ENCODE measurements at regions not wholly inside any gene's neighbourhood (a gene's known extent, or its start where the extent isn't known, plus 50 kb on each side); places are given as distances from the start of the nearest gene placed in this dataset.
"Not testable (repeated sequence)": the region's sequence is repeated elsewhere in the genome, so short reads cannot be mapped to it uniquely, and the experiment has no call there.

DNA sequence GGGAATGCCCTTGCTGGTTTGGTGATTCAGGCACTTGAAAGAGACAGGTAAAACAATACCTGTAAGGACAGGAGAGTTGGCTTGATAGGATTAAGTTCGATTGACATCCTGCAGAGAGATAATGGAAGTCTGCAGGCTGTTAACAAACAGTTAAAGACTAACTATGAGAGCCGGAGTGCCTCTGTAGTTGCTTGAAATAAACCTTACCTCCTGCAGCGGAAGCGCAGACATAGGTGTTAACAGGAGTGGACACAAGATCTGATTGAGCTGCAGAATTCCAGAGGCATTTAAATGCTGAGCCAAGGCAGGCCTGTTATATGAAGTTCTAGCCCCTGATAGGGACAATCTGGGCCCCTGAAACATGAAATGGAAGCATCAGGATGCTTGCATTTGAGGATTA lies 416.7 kb upstream of the MAOA start:
- no peak for DNase-seq

DNA sequence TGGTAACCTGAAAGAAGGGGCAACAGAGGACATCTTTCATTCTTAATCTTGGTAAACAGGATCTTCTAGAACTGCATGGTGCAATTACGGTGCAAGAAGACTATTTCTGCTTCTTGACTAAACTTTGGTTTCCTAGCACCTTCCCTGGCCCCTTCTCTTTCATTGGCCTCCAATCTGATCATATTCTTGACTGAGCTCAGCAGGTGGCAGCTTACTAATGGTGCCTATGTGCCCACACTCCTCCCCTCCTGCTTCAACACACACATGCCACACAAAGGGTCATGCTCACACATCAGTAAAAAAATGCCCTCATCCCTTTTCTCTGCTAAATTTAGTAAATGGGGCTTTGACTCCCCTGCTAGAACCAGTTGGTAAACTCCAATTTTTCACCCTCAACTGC lies 400.5 kb upstream of the MAOA start:
- DNase-seq, result no peak

GRCh38 chrX:43266487-43266886 lies 389.6 kb upstream of the MAOA start:
- DNase-seq, result no peak

GRCh38 chrX:43267652-43268051 lies 388.4 kb upstream of the MAOA start:
- DNase-seq, result no peak

DNA sequence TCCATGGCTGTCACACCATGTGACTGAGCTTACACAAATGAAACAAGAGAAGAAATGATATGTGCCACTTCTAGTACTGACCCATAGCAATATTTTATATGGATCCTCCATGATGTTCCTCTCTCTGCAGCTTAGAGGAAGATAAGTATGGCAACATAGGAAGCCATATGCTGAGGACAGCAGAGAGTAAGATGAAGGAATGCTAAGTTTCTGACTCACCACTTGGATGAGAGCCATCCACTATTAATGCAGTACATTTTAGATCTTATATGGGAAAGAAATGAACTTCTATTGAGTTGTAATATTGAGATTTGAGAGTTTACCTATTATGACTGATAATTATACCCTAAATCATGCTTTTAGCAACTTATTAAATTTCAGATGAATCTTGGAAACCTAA lies 386.9 kb upstream of the MAOA start:
- DNase-seq, result no peak

DNA sequence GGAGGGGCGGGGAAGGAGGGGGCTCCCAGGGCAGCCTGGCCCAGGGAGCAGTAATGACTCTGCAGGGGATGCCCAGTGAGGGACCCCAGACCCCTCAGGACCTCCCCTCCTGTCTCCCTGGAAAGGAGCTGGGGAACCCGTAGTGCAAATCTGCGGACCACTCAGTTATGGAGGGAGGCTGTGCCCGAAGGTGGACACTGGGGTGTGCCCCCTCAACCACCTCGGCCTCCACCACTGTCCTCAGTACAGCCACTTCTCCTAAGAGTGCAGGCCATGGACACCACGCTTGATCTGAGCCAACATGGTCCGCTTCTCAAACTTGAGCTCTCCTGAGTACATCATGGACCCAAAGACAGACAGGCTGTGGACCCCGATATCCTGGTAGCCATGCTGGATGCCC lies 378.2 kb upstream of the MAOA start:
- DNase-seq, result no peak

DNA sequence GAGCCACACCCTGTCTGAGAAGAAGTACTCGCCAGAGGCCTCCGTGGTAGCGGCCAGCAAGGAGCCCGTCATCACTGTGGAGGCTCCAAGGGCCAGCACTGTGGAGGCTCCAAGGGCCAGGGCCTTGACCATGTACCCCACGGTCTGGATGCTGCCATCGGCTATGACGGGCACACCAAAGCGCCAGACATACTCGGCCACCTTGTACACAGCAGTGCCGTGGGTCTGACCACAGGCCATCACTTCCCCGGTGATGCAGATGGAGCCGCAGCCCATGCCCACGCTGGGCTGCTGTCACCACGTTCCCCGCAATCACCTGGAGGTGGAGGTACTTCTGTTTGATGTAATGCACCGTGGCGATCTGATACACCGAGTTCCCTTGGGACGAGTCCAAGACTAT lies 377.7 kb upstream of the MAOA start:
- DNase-seq, result no peak

- DNase-seq, result no peak
These were observed 376.7 kb upstream of the MAOA start for GRCh38 chrX:43279341-43279808.

DNA sequence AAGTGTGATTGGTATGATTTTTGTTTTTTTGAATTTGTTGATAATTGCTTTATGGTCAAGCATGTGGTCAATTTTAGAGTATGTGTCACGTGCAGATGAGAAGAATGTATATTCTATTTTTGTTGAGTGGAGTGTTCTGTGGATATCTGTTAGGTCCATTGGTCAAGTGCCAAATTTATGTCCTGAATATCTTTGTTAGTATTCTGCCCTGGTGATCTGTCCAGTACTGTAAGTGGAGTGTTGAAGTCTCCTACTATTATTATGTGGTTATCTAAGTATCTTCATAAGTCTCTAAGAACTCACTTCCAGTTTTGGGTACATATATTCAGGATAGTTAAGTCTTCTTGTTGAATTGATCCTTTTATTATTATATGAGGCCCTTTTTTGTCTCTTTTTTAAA lies 372.9 kb upstream of the MAOA start:
- no peak for DNase-seq

- not testable (repeated sequence) for DNase-seq
These were observed 344.5 kb upstream of the MAOA start for GRCh38 chrX:43311625-43312024.

DNA sequence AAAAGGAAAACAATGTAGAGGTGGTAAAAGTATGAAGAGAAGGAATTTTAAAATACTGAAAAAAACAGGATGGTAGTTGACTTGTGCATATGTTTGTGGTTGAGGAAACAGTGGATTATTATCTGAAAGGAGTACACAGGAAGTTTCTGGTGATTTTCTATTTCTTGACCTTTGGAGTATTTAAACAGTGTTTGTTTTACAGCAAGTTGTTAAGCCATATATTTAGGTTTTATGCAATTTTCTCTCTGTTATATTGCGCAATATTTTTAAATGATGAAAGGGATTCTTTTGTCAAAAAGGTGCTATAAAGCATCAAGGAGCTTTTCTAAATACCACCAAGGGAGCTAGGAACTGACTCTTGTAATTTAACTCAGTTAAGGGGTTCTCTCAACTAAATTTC lies 343.1 kb upstream of the MAOA start:
- no peak for DNase-seq

GRCh38 chrX:43314525-43314924 lies 341.6 kb upstream of the MAOA start:
- no peak for DNase-seq

GRCh38 chrX:43315622-43316021 lies 340.5 kb upstream of the MAOA start:
- no peak for DNase-seq

DNA sequence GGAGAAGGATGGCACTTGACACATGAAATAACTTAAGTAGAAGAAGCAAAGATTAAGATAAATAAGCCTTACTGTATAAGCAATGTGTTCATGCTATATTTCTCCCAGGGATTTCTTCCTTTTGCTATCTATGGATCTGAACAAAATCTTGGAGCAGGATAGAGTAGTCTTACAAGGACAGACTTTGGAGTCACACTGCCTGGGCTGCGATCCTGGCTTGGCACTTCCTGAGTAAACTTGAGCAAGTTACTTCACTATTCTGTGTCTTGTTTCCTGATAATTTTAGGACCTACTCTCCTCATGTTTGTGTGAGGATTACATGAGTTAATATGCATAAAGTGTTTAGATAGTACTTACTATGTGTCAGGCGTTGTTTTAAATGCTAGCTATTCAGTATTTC lies 340.0 kb upstream of the MAOA start:
- no peak for DNase-seq

- no peak for DNase-seq
These were observed 338.7 kb upstream of the MAOA start for GRCh38 chrX:43317378-43317777.

- DNase-seq, result no peak
These were observed 327.6 kb upstream of the MAOA start for GRCh38 chrX:43328358-43328946.

DNA sequence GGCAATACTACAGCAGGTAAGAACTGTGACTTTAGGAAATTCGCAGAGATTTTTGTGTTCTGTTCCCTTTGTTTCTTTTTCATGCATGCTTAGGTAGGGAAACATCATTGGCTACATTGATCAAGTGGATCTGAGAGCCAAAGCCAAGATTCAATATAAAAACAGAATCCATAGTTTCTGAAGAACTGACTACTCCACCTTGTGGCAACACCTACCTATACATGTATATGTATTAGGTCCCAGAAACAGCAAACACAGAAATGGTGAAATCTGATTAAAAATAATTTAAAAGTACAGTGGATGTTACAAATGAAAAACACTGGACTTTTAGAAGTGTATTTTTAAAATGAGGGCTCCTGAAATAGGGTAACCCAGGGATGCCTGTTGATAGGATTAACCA lies 322.6 kb upstream of the MAOA start:
- DNase-seq, result no peak

- DNase-seq, result no peak
These were observed 310.9 kb upstream of the MAOA start for GRCh38 chrX:43345166-43345565.

DNA sequence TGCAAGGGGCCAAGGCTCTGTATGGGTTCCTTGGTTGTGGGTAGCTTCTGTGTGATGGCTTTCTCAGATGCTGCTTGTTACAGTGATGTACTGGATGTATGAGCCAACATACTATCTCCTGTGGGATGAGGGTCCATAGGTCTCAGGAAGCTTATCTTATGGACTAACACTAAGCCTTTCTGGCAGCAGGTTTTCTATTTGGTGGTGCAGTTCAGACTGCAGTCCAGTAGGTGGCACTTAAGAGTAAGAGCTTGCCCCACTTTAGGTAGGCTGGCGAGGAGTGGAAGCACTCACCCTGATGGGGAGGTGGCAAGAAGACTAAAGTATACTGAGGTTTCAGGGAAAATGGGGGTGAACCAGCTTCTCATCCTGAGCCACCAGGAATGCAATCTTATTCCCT lies 306.7 kb upstream of the MAOA start:
- peak; percentile 21 for DNase-seq

GRCh38 chrX:43350935-43351334 lies 305.2 kb upstream of the MAOA start:
- no peak for DNase-seq

DNA sequence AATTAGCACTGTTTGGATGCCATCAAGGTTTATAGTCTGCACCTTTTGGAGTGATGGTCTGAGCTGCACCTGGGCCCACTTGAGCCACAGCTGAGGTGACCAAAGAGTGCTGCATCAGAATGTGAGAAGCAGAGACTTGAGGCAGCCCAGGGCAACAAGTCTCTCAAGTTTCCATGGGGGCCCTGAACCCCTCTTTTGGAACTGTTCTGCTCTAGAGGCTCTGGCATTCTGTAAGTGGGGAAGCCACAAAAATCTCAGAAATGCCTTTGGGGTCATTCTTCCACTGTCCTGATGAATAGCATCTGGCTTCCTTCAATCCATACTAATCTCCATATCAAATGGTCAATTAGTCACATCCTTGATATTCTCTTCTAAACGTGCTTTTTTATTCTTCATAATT lies 298.4 kb upstream of the MAOA start:
- no peak for DNase-seq

DNA sequence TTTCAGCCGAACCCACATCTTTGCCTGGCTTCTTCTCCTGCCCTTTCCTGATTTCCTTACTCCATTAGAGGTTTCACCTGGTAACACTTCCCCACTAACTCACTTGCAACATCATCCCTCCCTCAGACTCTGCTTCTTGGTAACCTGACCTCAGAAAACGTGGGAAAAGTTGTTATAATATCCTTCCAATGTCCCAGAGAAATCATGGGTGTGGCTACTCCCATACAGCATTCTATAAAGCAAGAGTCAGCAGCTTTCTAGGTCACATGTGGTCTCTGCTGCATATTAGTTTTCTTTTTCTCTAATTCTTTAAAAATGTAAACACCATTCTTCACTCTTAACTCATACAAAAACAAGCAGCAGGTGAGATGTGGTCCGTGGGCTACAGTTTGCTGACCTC lies 283.1 kb upstream of the MAOA start:
- DNase-seq, result no peak

- DNase-seq, result no peak
These were observed 281.0 kb upstream of the MAOA start for GRCh38 chrX:43375136-43375535.

GRCh38 chrX:43380704-43381103 lies 275.4 kb upstream of the MAOA start:
- no peak for DNase-seq

GRCh38 chrX:43386875-43387274 lies 269.2 kb upstream of the MAOA start:
- DNase-seq, result no peak

DNA sequence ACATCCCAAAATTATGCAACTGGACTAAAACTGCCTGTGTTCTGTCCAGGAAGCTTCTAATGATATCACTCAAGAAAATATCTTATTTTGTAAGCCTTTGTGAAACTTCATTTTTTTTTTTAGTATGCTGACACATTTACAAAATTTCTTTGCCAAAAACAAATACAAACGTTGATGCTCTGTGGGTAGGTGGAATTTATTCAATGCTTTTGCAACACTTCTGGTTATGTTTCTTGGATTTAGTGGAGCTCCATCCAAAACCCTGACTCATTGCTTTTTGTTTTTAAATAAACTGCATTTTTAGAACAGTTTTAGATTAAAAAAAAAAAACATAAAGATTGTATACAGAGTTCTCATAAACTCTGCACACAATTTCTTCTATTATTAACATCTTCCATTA lies 250.9 kb upstream of the MAOA start:
- DNase-seq, result no peak

Data from activated CD8-positive, alpha-beta memory T cell treated with anti-CD3 and anti-CD28 coated beads, Interleukin-2, amount 50 U/mL, for 4 hours (primary cell).